DND-41 (cell line): ENCODE measurements at regions not wholly inside any gene's neighbourhood (a gene's known extent, or its start where the extent isn't known, plus 50 kb on each side); places are given as distances from the start of the nearest gene placed in this dataset.

Experiments used
- ATAC-seq: fragments of 200-7000 bp; cut with Tn5 transposase; 3 replicates; pipeline ENCODE4 v1.9.1; 2021; ENCODE audit warnings: low read depth; ENCODE audit not compliant: insufficient read depth
- DNase-seq: peaks from one replicate; pipeline ENCODE4 v3.0.0-alpha.2; 2020
- H2AFZ ChIP-seq: 2 replicates; pipeline ENCODE4 v1.6.0; 2012; ENCODE audit warnings: low read depth, low read length
- H3K27ac ChIP-seq: 2 replicates; pipeline ENCODE4 v1.5.1; 2012; ENCODE audit warnings: low read length, inconsistent platforms
- H3K27me3 ChIP-seq: fragments of 200-600 bp; sonication (generic); 2 replicates; pipeline ENCODE4 v1.6.0; 2012; ENCODE audit warnings: low read length, mild to moderate bottlenecking, inconsistent platforms; ENCODE audit not compliant: insufficient read depth, poor library complexity
- H3K36me3 ChIP-seq: 2 replicates; pipeline ENCODE4 v1.5.1; 2012; ENCODE audit warnings: low read length, inconsistent platforms; ENCODE audit not compliant: insufficient read depth
- H3K4me1 ChIP-seq: 2 replicates; pipeline ENCODE4 v1.5.1; 2012; ENCODE audit warnings: mild to moderate bottlenecking, low read length; ENCODE audit not compliant: insufficient read depth
- H3K4me2 ChIP-seq: 2 replicates; pipeline ENCODE4 v1.6.0; 2012; ENCODE audit warnings: mild to moderate bottlenecking, moderate library complexity, low read length, inconsistent platforms; ENCODE audit not compliant: insufficient read depth
- H3K4me3 ChIP-seq, 2 experiments: fragments of 200-600 bp in 1 of 2; shearing (Covaris generic) in 1 of 2; 2 replicates each; pipeline ENCODE4 v1.5.1; 2012 to 2016; ENCODE audit warnings: inconsistent platforms in 2 of 2, low read length in 2 of 2, mild to moderate bottlenecking in 2 of 2, low read depth in 1 of 2, moderate library complexity in 1 of 2
- H3K79me2 ChIP-seq: 2 replicates; pipeline ENCODE4 v1.6.0; 2012; ENCODE audit warnings: low read length, inconsistent platforms; ENCODE audit not compliant: insufficient read depth
- H3K9ac ChIP-seq: 2 replicates; pipeline ENCODE4 v1.6.0; 2012; ENCODE audit warnings: low read depth, mild to moderate bottlenecking, inconsistent platforms, low read length, moderate library complexity
- H3K9me3 ChIP-seq: 2 replicates; pipeline ENCODE4 v1.5.1; 2012; ENCODE audit warnings: low read length, moderate library complexity, mild to moderate bottlenecking, inconsistent platforms; ENCODE audit not compliant: insufficient read depth, severe bottlenecking
- H4K20me1 ChIP-seq: 2 replicates; pipeline ENCODE4 v1.6.0; 2012; ENCODE audit warnings: low read length; ENCODE audit not compliant: insufficient read depth
- CTCF ChIP-seq: IDR thresholded peaks from 2 replicates; pipeline ENCODE4 v1.5.1; 2012; ENCODE audit warnings: borderline replicate concordance, low read length, moderate library complexity, mild to moderate bottlenecking; ENCODE audit not compliant: poor library complexity, severe bottlenecking; ENCODE audit errors: extremely low read depth
- EZH2 ChIP-seq: IDR thresholded peaks from 3 replicates; pipeline ENCODE4 v1.6.1; 2012; ENCODE audit warnings: borderline replicate concordance, low read depth, mild to moderate bottlenecking, moderate library complexity, low read length, inconsistent platforms; ENCODE audit not compliant: severe bottlenecking

GRCh38 chr4:144360146-144360793, 219.8 kb upstream of the GYPA start:
- no peak for TF ChIP-seq CTCF
- no peak for TF ChIP-seq EZH2
- Histone ChIP-seq H4K20me1 (no peaks in the 10 kb centered on the region), H3K27me3 (no peaks in the 10 kb centered on the region), H3K9me3 (no peaks in the 10 kb centered on the region), H3K9ac (no peak overlapping the region), H3K4me3 (no peak overlapping the region), H3K27ac (no peak overlapping the region), H3K36me3 (no peaks in the 10 kb centered on the region), H3K4me1 (peaks cover 5% of the 10 kb centered on the region; the same call in 1 of the 2 replicates), H3K4me2 (no peak overlapping the region), H3K79me2 (no peaks in the 10 kb centered on the region), H2AFZ (no peak overlapping the region)
- no peak for ATAC-seq
- DNase-seq = no peak

GRCh38 chr4:144362366-144362765, 221.8 kb upstream of the GYPA start:
- no peaks in the 10 kb centered on the region for H4K20me1 ChIP-seq
- no peak overlapping the region for H3K4me2 ChIP-seq

GRCh38 chr4:144363890-144364289, 223.4 kb upstream of the GYPA start:
- Histone ChIP-seq H3K4me1 (no peaks in the 10 kb centered on the region), H3K4me2 (no peak overlapping the region), H3K27me3 (no peaks in the 10 kb centered on the region), H2AFZ (no peak overlapping the region), H3K4me3 (no peak overlapping the region), H3K36me3 (no peaks in the 10 kb centered on the region), H3K9me3 (no peaks in the 10 kb centered on the region), H3K9ac (no peak overlapping the region), H3K79me2 (no peaks in the 10 kb centered on the region), H3K27ac (no peak overlapping the region), H4K20me1 (no peaks in the 10 kb centered on the region)
- TF ChIP-seq EZH2 (no peak), CTCF (no peak)
- DNase-seq (no peak), ATAC-seq (peak; percentile 85)

More at GRCh38 chr4:144362366-144362765, 221.8 kb upstream of the GYPA start:
- Histone ChIP-seq H3K9ac (no peak overlapping the region), H3K79me2 (no peaks in the 10 kb centered on the region), H3K9me3 (no peaks in the 10 kb centered on the region), H3K36me3 (no peaks in the 10 kb centered on the region), H2AFZ (no peak overlapping the region), H3K27me3 (no peaks in the 10 kb centered on the region), H3K4me3 (no peak overlapping the region), H3K27ac (no peak overlapping the region), H3K4me1 (no peaks in the 10 kb centered on the region)
- TF ChIP-seq EZH2 (no peak), CTCF (no peak)
- ATAC-seq (no peak), DNase-seq (no peak)

GRCh38 chr4:144366425-144366824, 225.9 kb upstream of the GYPA start:
- H4K20me1 ChIP-seq = no peaks in the 10 kb centered on the region
- no peak for TF ChIP-seq EZH2
- no peak for TF ChIP-seq CTCF
- no peak overlapping the region for H3K27ac ChIP-seq
- no peaks in the 10 kb centered on the region for H3K4me1 ChIP-seq
- no peak overlapping the region for H2AFZ ChIP-seq
- H3K36me3 ChIP-seq = no peaks in the 10 kb centered on the region
- H3K79me2 ChIP-seq = no peaks in the 10 kb centered on the region
- ATAC-seq = no peak
- no peak overlapping the region for H3K4me2 ChIP-seq
- H3K4me3 ChIP-seq = no peak overlapping the region
- H3K9ac ChIP-seq = no peak overlapping the region
- no peaks in the 10 kb centered on the region for H3K27me3 ChIP-seq
- no peaks in the 10 kb centered on the region for H3K9me3 ChIP-seq
- no peak for DNase-seq
